Parathyroid adenoma (tissue), 2 donors: ENCODE measurements at regions not wholly inside any gene's neighbourhood (a gene's known extent, or its start where the extent isn't known, plus 50 kb on each side); places are given as distances from the start of the nearest gene placed in this dataset.

Source experiments
- H2AFZ ChIP-seq: fragments of 300-600 bp; sonication (generic); one replicate; pipeline ENCODE4 v1.7.0; 2017; ENCODE audit warnings: antibody characterized with exemption, mild to moderate bottlenecking
- H3K27ac ChIP-seq: fragments of 300-600 bp; sonication (generic); one replicate; pipeline ENCODE4 v1.7.0; 2017
- H3K27me3 ChIP-seq: fragments of 300-600 bp; sonication (generic); one replicate; pipeline ENCODE4 v1.7.0; 2017; ENCODE audit warnings: low read length; ENCODE audit not compliant: control insufficient read depth, insufficient read depth
- H3K36me3 ChIP-seq: fragments of 300-600 bp; sonication (generic); one replicate; pipeline ENCODE4 v1.7.0; 2017; ENCODE audit warnings: low read length; ENCODE audit not compliant: control insufficient read depth, insufficient read depth
- H3K4me1 ChIP-seq: fragments of 300-600 bp; sonication (generic); one replicate; pipeline ENCODE4 v1.7.0; 2017; ENCODE audit warnings: control low read depth
- H3K4me2 ChIP-seq: fragments of 300-600 bp; sonication (generic); one replicate; pipeline ENCODE4 v1.7.0; 2017; ENCODE audit warnings: low read length
- H3K4me3 ChIP-seq: fragments of 300-600 bp; sonication (generic); one replicate; pipeline ENCODE4 v1.7.0; 2017; ENCODE audit warnings: low read depth, low read length
- H3K79me2 ChIP-seq: fragments of 300-600 bp; sonication (generic); one replicate; pipeline ENCODE4 v1.7.0; 2017; ENCODE audit warnings: control low read depth
- H3K9ac ChIP-seq: fragments of 300-600 bp; sonication (generic); one replicate; pipeline ENCODE4 v1.7.0; 2017; ENCODE audit warnings: mild to moderate bottlenecking
- H3K9me3 ChIP-seq: fragments of 300-600 bp; sonication (generic); one replicate; pipeline ENCODE4 v1.7.0; 2017; ENCODE audit warnings: low read length; ENCODE audit not compliant: control insufficient read depth
- CTCF ChIP-seq: fragments of 300-600 bp; sonication (generic); IDR thresholded peaks from one replicate; pipeline ENCODE4 v1.7.0; 2017; ENCODE audit warnings: antibody characterized with exemption, mild to moderate bottlenecking
- donor health status: primary hyperparathyroidism.

GRCh38 chr1:79695138-79695537 lies 688.6 kb upstream of the ADGRL4 start:
- Histone ChIP-seq H3K9me3 (no peaks in the 10 kb centered on the region), H3K36me3 (no peaks in the 10 kb centered on the region), H3K27me3 (no peaks in the 10 kb centered on the region), H2AFZ (no peak overlapping the region), H3K9ac (no peak overlapping the region), H3K4me3 (no peak overlapping the region), H3K79me2 (no peaks in the 10 kb centered on the region), H3K4me2 (no peak overlapping the region), H3K4me1 (no peaks in the 10 kb centered on the region), H3K27ac (no peak overlapping the region)
- no peak for TF ChIP-seq CTCF

GRCh38 chr1:79694241-79694640 lies 687.7 kb upstream of the ADGRL4 start:
- no peak for TF ChIP-seq CTCF
- Histone ChIP-seq H3K27ac (no peak overlapping the region), H3K27me3 (no peaks in the 10 kb centered on the region), H3K9ac (no peak overlapping the region), H3K79me2 (no peaks in the 10 kb centered on the region), H3K4me1 (no peaks in the 10 kb centered on the region), H3K9me3 (no peaks in the 10 kb centered on the region), H3K4me2 (no peak overlapping the region), H2AFZ (no peak overlapping the region), H3K4me3 (no peak overlapping the region), H3K36me3 (no peaks in the 10 kb centered on the region)

- Histone ChIP-seq H3K4me3 (no peak overlapping the region), H2AFZ (no peak overlapping the region), H3K4me1 (no peaks in the 10 kb centered on the region), H3K27me3 (no peaks in the 10 kb centered on the region), H3K9ac (no peak overlapping the region), H3K27ac (no peak overlapping the region), H3K9me3 (no peaks in the 10 kb centered on the region), H3K4me2 (no peak overlapping the region), H3K36me3 (no peaks in the 10 kb centered on the region), H3K79me2 (no peaks in the 10 kb centered on the region)
- TF ChIP-seq CTCF = no peak
Observed at GRCh38 chr1:79693441-79694114, 687.0 kb upstream of the ADGRL4 start.

GRCh38 chr1:79692519-79692918 lies 686.0 kb upstream of the ADGRL4 start:
- H3K27me3 ChIP-seq = no peaks in the 10 kb centered on the region
- H3K9ac ChIP-seq = no peak overlapping the region
- no peak overlapping the region for H3K4me3 ChIP-seq
- H3K79me2 ChIP-seq = no peaks in the 10 kb centered on the region
- no peak overlapping the region for H3K4me2 ChIP-seq
- no peaks in the 10 kb centered on the region for H3K9me3 ChIP-seq
- H3K27ac ChIP-seq = no peak overlapping the region
- H2AFZ ChIP-seq = no peak overlapping the region
- TF ChIP-seq CTCF = no peak
- no peaks in the 10 kb centered on the region for H3K36me3 ChIP-seq
- H3K4me1 ChIP-seq = no peaks in the 10 kb centered on the region

GRCh38 chr1:79688932-79689331 lies 682.4 kb upstream of the ADGRL4 start:
- Histone ChIP-seq H3K4me1 (no peaks in the 10 kb centered on the region), H3K36me3 (no peaks in the 10 kb centered on the region)

More at GRCh38 chr1:79688932-79689331, 682.4 kb upstream of the ADGRL4 start:
- Histone ChIP-seq H3K27me3 (no peaks in the 10 kb centered on the region), H3K27ac (no peak overlapping the region), H3K9ac (no peak overlapping the region), H2AFZ (no peak overlapping the region), H3K79me2 (no peaks in the 10 kb centered on the region), H3K4me2 (no peak overlapping the region), H3K4me3 (no peak overlapping the region), H3K9me3 (no peaks in the 10 kb centered on the region)
- TF ChIP-seq CTCF = no peak
